HepG2 (cell line): ENCODE measurements at regions not wholly inside any gene's neighbourhood (a gene's known extent, or its start where the extent isn't known, plus 50 kb on each side); places are given as distances from the start of the nearest gene placed in this dataset.

Source experiments
- DNMT1 ChIP-seq: sonication (generic); formaldehyde crosslinking; IDR thresholded peaks from 2 replicates; pipeline ENCODE4 v1.5.1; 2020; ENCODE audit warnings: mild to moderate bottlenecking, missing genetic modification reagents
- FOXK2 ChIP-seq: fragments of 450-650 bp; IDR thresholded peaks from 2 replicates; pipeline ENCODE4 v1.6.1; 2016
- ISX ChIP-seq: sonication (generic); formaldehyde crosslinking; conservative IDR thresholded peaks from 2 replicates; pipeline ENCODE4 v1.5.0; 2020; ENCODE audit warnings: missing genetic modification reagents
- JUNB ChIP-seq: sonication (generic); formaldehyde crosslinking; IDR thresholded peaks from 2 replicates; pipeline ENCODE4 v1.8.0; 2022; ENCODE audit warnings: missing genetic modification reagents, mild to moderate bottlenecking, borderline replicate concordance
- KLF9 ChIP-seq: IDR thresholded peaks from 2 replicates; pipeline ENCODE4 v1.6.1; 2016; ENCODE audit warnings: low read depth
- PRMT3 ChIP-seq: sonication (generic); formaldehyde crosslinking; IDR thresholded peaks from 2 replicates; pipeline ENCODE4 v1.8.1; 2022; ENCODE audit warnings: low read depth, mild to moderate bottlenecking, moderate library complexity, missing genetic modification reagents, borderline replicate concordance
- PRPF4 ChIP-seq: fragments of 200-400 bp; formaldehyde crosslinking; IDR thresholded peaks from 2 replicates; pipeline ENCODE4 v1.6.1; 2016; ENCODE audit warnings: low read length, low read depth; ENCODE audit not compliant: poor library complexity, severe bottlenecking
- SMYD3 ChIP-seq: sonication (generic); formaldehyde crosslinking; IDR thresholded peaks from 2 replicates; pipeline ENCODE4 v1.8.1; 2023; ENCODE audit warnings: mild to moderate bottlenecking, missing genetic modification reagents
- SNAI1 ChIP-seq: sonication (generic); formaldehyde crosslinking; IDR thresholded peaks from 2 replicates; pipeline ENCODE4 v1.5.0; 2020; ENCODE audit warnings: mild to moderate bottlenecking, missing genetic modification reagents, borderline replicate concordance
- ZMYM3 ChIP-seq: sonication (generic); formaldehyde crosslinking; IDR thresholded peaks from 2 replicates; pipeline ENCODE4 v1.5.1; 2020; ENCODE audit warnings: mild to moderate bottlenecking, missing genetic modification reagents
- ZNF12 ChIP-seq: sonication (generic); formaldehyde crosslinking; IDR thresholded peaks from 2 replicates; pipeline ENCODE4 v1.5.0; 2020; ENCODE audit warnings: missing genetic modification reagents
- ZNF180 ChIP-seq: sonication (generic); formaldehyde crosslinking; IDR thresholded peaks from 2 replicates; pipeline ENCODE4 v1.4.0; 2020; ENCODE audit warnings: low read depth, missing genetic modification reagents, borderline replicate concordance
- ZNF205 ChIP-seq: IDR thresholded peaks from 2 replicates; pipeline ENCODE4 v1.6.1; 2018; ENCODE audit warnings: missing biosample characterization, missing genetic modification reagents
- ZNF343 ChIP-seq: sonication (generic); formaldehyde crosslinking; IDR thresholded peaks from 2 replicates; pipeline ENCODE4 v1.4.0; 2020; ENCODE audit warnings: mild to moderate bottlenecking, missing genetic modification reagents
- ZNF441 ChIP-seq: sonication (generic); formaldehyde crosslinking; IDR thresholded peaks from 2 replicates; pipeline ENCODE4 v1.7.0; 2021; ENCODE audit warnings: missing genetic modification reagents, borderline replicate concordance
- ZNF546 ChIP-seq: sonication (generic); formaldehyde crosslinking; conservative IDR thresholded peaks from 2 replicates; pipeline ENCODE4 v1.8.1; 2023; ENCODE audit warnings: mild to moderate bottlenecking, missing genetic modification reagents
- ZNF781 ChIP-seq: sonication (generic); formaldehyde crosslinking; IDR thresholded peaks from 2 replicates; pipeline ENCODE4 v1.5.1; 2020; ENCODE audit warnings: borderline replicate concordance, mild to moderate bottlenecking, missing genetic modification reagents; ENCODE audit errors: not compliant biosample characterization
- ZNF883 ChIP-seq: sonication (generic); formaldehyde crosslinking; IDR thresholded peaks from 2 replicates; pipeline ENCODE4 v1.5.1; 2020; ENCODE audit warnings: mild to moderate bottlenecking, missing genetic modification reagents; ENCODE audit errors: not compliant biosample characterization
- TF ChIP-seq, protein P1 (sequence below): sonication (generic); formaldehyde crosslinking; IDR thresholded peaks from 2 replicates; pipeline ENCODE4 v1.5.0; 2020; ENCODE audit warnings: mild to moderate bottlenecking, missing genetic modification reagents, moderate library complexity
- TF ChIP-seq, protein P2 (sequence below): sonication (generic); formaldehyde crosslinking; IDR thresholded peaks from 2 replicates; pipeline ENCODE4 v1.4.0; 2020; ENCODE audit warnings: mild to moderate bottlenecking, low read depth, missing genetic modification reagents
- TF ChIP-seq, protein P3 (sequence below): sonication (generic); formaldehyde crosslinking; IDR thresholded peaks from 2 replicates; pipeline ENCODE4 v1.4.0; 2020; ENCODE audit warnings: missing genetic modification reagents, borderline replicate concordance
- TF ChIP-seq, protein P4 (sequence below): sonication (generic); formaldehyde crosslinking; IDR thresholded peaks from 2 replicates; pipeline ENCODE4 v1.4.0; 2020; ENCODE audit warnings: missing genetic modification reagents, borderline replicate concordance
- TF ChIP-seq, protein P5 (sequence below): fragments of 450-650 bp; IDR thresholded peaks from 2 replicates; pipeline ENCODE4 v1.6.1; 2017

DNA sequence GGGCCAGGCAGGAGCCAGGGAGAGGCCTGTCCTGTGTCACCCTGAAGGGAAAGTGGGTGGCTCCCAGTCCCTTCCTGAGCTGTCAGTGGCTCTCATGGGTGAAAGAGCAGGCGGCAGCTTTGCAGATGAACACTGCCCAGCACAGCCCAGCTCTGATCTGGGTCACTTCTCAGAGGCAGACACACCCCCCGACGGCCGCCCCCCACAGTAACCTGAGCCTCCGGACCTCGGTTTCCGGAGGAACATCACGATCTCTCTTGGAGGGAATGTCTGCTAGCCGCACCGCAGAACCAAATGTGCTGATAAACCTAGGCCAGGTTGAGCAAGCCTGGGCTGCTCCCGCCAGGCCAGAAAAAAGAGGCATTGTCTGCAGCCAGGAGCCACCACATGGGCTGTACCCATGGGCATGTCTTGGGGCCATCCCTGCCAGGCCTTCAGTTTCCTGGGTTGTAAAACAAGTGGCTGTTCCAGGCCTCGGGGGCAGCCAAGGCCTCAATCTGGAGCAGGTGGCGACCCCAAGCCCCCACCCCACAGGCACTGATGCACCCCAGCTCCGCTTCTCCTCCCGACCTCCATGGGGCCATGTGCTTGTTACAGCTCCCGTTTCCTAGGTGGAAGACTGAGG lies 57.6 kb downstream of the NCOR2 start (continued):
- TF ChIP-seq, protein P1, sequence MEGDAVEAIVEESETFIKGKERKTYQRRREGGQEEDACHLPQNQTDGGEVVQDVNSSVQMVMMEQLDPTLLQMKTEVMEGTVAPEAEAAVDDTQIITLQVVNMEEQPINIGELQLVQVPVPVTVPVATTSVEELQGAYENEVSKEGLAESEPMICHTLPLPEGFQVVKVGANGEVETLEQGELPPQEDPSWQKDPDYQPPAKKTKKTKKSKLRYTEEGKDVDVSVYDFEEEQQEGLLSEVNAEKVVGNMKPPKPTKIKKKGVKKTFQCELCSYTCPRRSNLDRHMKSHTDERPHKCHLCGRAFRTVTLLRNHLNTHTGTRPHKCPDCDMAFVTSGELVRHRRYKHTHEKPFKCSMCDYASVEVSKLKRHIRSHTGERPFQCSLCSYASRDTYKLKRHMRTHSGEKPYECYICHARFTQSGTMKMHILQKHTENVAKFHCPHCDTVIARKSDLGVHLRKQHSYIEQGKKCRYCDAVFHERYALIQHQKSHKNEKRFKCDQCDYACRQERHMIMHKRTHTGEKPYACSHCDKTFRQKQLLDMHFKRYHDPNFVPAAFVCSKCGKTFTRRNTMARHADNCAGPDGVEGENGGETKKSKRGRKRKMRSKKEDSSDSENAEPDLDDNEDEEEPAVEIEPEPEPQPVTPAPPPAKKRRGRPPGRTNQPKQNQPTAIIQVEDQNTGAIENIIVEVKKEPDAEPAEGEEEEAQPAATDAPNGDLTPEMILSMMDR (CRISPR knock-in tag), result no peak
- TF ChIP-seq, protein P2, sequence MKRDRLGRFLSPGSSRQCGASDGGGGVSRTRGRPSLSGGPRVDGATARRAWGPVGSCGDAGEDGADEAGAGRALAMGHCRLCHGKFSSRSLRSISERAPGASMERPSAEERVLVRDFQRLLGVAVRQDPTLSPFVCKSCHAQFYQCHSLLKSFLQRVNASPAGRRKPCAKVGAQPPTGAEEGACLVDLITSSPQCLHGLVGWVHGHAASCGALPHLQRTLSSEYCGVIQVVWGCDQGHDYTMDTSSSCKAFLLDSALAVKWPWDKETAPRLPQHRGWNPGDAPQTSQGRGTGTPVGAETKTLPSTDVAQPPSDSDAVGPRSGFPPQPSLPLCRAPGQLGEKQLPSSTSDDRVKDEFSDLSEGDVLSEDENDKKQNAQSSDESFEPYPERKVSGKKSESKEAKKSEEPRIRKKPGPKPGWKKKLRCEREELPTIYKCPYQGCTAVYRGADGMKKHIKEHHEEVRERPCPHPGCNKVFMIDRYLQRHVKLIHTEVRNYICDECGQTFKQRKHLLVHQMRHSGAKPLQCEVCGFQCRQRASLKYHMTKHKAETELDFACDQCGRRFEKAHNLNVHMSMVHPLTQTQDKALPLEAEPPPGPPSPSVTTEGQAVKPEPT (CRISPR knock-in tag), result no peak
- TF ChIP-seq SNAI1 (CRISPR knock-in tag) (no peak), ZNF441 (CRISPR knock-in tag) (no peak), KLF9 (no peak; the same call in 1 of the 2 replicates), ZNF546 (no peak), ZNF343 (peak; percentile 71; the same call in 1 of the 2 replicates), SMYD3 (CRISPR knock-in tag) (0 out of 2 replicates have a peak, but pooled peaks have one; percentile 41), PRMT3 (0 out of 2 replicates have a peak, but pooled peaks have one; percentile 47), ZNF781 (CRISPR knock-in tag) (no peak), DNMT1 (CRISPR knock-in tag) (no peak), ZNF12 (CRISPR knock-in tag) (peak; percentile 42; the same call in 1 of the 2 replicates), FOXK2 (no peak), ZNF180 (CRISPR knock-in tag) (no peak), ZNF205 (no peak), ZMYM3 (CRISPR knock-in tag) (no peak), JUNB (CRISPR knock-in tag) (no peak), PRPF4 (no peak), ZNF883 (CRISPR knock-in tag) (no peak), ISX (CRISPR knock-in tag) (no peak)
- TF ChIP-seq, protein P3, sequence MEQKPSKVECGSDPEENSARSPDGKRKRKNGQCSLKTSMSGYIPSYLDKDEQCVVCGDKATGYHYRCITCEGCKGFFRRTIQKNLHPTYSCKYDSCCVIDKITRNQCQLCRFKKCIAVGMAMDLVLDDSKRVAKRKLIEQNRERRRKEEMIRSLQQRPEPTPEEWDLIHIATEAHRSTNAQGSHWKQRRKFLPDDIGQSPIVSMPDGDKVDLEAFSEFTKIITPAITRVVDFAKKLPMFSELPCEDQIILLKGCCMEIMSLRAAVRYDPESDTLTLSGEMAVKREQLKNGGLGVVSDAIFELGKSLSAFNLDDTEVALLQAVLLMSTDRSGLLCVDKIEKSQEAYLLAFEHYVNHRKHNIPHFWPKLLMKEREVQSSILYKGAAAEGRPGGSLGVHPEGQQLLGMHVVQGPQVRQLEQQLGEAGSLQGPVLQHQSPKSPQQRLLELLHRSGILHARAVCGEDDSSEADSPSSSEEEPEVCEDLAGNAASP (CRISPR knock-in tag), result no peak; the same call in 1 of the 2 replicates
- TF ChIP-seq, protein P4, sequence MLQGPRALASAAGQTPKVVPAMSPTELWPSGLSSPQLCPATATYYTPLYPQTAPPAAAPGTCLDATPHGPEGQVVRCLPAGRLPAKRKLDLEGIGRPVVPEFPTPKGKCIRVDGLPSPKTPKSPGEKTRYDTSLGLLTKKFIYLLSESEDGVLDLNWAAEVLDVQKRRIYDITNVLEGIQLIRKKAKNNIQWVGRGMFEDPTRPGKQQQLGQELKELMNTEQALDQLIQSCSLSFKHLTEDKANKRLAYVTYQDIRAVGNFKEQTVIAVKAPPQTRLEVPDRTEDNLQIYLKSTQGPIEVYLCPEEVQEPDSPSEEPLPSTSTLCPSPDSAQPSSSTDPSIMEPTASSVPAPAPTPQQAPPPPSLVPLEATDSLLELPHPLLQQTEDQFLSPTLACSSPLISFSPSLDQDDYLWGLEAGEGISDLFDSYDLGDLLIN (CRISPR knock-in tag), result no peak
- TF ChIP-seq, protein P5, sequence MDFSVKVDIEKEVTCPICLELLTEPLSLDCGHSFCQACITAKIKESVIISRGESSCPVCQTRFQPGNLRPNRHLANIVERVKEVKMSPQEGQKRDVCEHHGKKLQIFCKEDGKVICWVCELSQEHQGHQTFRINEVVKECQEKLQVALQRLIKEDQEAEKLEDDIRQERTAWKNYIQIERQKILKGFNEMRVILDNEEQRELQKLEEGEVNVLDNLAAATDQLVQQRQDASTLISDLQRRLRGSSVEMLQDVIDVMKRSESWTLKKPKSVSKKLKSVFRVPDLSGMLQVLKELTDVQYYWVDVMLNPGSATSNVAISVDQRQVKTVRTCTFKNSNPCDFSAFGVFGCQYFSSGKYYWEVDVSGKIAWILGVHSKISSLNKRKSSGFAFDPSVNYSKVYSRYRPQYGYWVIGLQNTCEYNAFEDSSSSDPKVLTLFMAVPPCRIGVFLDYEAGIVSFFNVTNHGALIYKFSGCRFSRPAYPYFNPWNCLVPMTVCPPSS, result no peak
